Esophagus squamous epithelium (tissue), 5 donors: ENCODE measurements at regions not wholly inside any gene's neighbourhood (a gene's known extent, or its start where the extent isn't known, plus 50 kb on each side); places are given as distances from the start of the nearest gene placed in this dataset.

Experiments used
- DNase-seq: peaks from one replicate; lab custom pipeline; 2025; lab: John Stamatoyannopoulos, UW
- H3K27ac ChIP-seq, 4 donors: fragments of 200-600 bp; sonication (generic); one replicate each; pipeline ENCODE4 v1.5.1; 2016 to 2019; ENCODE audit warnings: mild to moderate bottlenecking in 1 of 4
- H3K27me3 ChIP-seq, 4 donors: fragments of 200-600 bp; sonication (generic); 1 replicate in 3 of 4; 2 replicates in 1 of 4; pipeline versions ENCODE4 v1.5.1 to v1.6.0; 2017 to 2021; ENCODE audit warnings: antibody characterized with exemption in 1 of 4
- H3K36me3 ChIP-seq, 3 donors: fragments of 200-600 bp; sonication (generic); one replicate each; pipeline ENCODE4 v1.5.1; 2016 to 2019
- H3K4me1 ChIP-seq, 3 donors: fragments of 200-600 bp; sonication (generic); one replicate each; pipeline ENCODE4 v1.5.1; 2017 to 2019
- H3K4me3 ChIP-seq, 4 donors: fragments of 200-600 bp; sonication (generic); 1 replicate in 3 of 4; 2 replicates in 1 of 4; pipeline ENCODE4 v1.5.1; 2016 to 2019; ENCODE audit warnings: mild to moderate bottlenecking in 2 of 4, moderate library complexity in 1 of 4
- H3K9me3 ChIP-seq, 3 donors: fragments of 200-600 bp; sonication (generic); one replicate each; pipeline ENCODE4 v1.5.1; 2016 to 2019
- CTCF ChIP-seq, 6 experiments: fragments of 450-650 bp in 4 of 6; fragments of 200-600 bp in 2 of 6; sonication (generic) in 2 of 6; IDR thresholded peaks; one replicate each; pipeline ENCODE4 v1.5.1; 2016 to 2019; ENCODE audit warnings: antibody characterized with exemption in 6 of 6, mild to moderate bottlenecking in 4 of 6, moderate library complexity in 4 of 6
- POLR2A ChIP-seq, 4 donors: fragments of 450-650 bp; IDR thresholded peaks; one replicate each; pipeline ENCODE4 v1.6.1; 2017; ENCODE audit warnings: antibody characterized with exemption in 4 of 4, mild to moderate bottlenecking in 4 of 4, moderate library complexity in 3 of 4
- WGBS, 2 donors: methylation state at CpG; one replicate each; pipeline ENCODE4 v1.1.5; 2018; 5-methylcytosine and 5-hydroxymethylcytosine counted together
- intact Hi-C: fragments of 100-400 bp; cut with DNase I; formaldehyde crosslinking; loops from one replicate; pipeline ENCODE4 v1.15.0; 2022
- donor health status: DM: yes; HTN: yes; CAD: no.

- no peak for TF ChIP-seq POLR2A (IDR thresholded peaks at IDR 0.05)
- TF ChIP-seq CTCF (IDR thresholded peaks at IDR 0.05) = no peak
- intact Hi-C loops = no loop called here
- Histone ChIP-seq H3K4me1 (no peaks in the 10 kb centered on the region), H3K4me3 (no peak overlapping the region), H3K9me3 (no peaks in the 10 kb centered on the region), H3K27ac (no peak overlapping the region), H3K36me3 (no peaks in the 10 kb centered on the region), H3K27me3 (no peaks in the 10 kb centered on the region)
- DNase-seq = no peak
- WGBS, 2 donors = 72 to 84% methylated on average over 6 of the region's 6 CpGs
These were observed 269.1 kb downstream of the TMX3 start for GRCh38 chr18:68445668-68446426.

GRCh38 chr18:68445136-68445535 lies 269.8 kb downstream of the TMX3 start:
- H3K4me1 ChIP-seq = no peaks in the 10 kb centered on the region
- 78 to 84% methylated on average over 4 of the region's 4 CpGs for whole genome bisulfite sequencing, 2 donors
- H3K27ac ChIP-seq = no peak overlapping the region
- no peak for DNase-seq
- TF ChIP-seq POLR2A (IDR thresholded peaks at IDR 0.05) = no peak
- TF ChIP-seq CTCF (IDR thresholded peaks at IDR 0.05) = no peak
- H3K9me3 ChIP-seq = no peaks in the 10 kb centered on the region
- H3K4me3 ChIP-seq = no peak overlapping the region
- intact Hi-C loops = no loop called here
- no peaks in the 10 kb centered on the region for H3K27me3 ChIP-seq
- no peaks in the 10 kb centered on the region for H3K36me3 ChIP-seq

- no peak for TF ChIP-seq POLR2A (IDR thresholded peaks at IDR 0.05)
- no peak for TF ChIP-seq CTCF (IDR thresholded peaks at IDR 0.05)
- 77 to 83% methylated on average over 3 of the region's 3 CpGs for WGBS, 2 donors
- H3K27ac ChIP-seq = no peak overlapping the region
- no peak for DNase-seq
- no peak overlapping the region for H3K4me3 ChIP-seq
- H3K4me1 ChIP-seq = no peaks in the 10 kb centered on the region
- intact Hi-C loops = no loop called here
- H3K36me3 ChIP-seq = no peaks in the 10 kb centered on the region
- no peaks in the 10 kb centered on the region for H3K27me3 ChIP-seq
- no peaks in the 10 kb centered on the region for H3K9me3 ChIP-seq
These were observed 273.7 kb downstream of the TMX3 start for GRCh38 chr18:68441241-68441640.

GRCh38 chr18:68440433-68440832 lies 274.5 kb downstream of the TMX3 start:
- Histone ChIP-seq H3K4me3 (no peak overlapping the region), H3K27ac (no peak overlapping the region), H3K27me3 (no peaks in the 10 kb centered on the region), H3K4me1 (no peaks in the 10 kb centered on the region), H3K36me3 (no peaks in the 10 kb centered on the region), H3K9me3 (no peaks in the 10 kb centered on the region)
- intact Hi-C loops = no loop called here
- TF ChIP-seq POLR2A (IDR thresholded peaks at IDR 0.05) (no peak), CTCF (IDR thresholded peaks at IDR 0.05) (no peak)
- no peak for DNase-seq
- 66 to 83% methylated on average over 6 of the region's 6 CpGs for WGBS, 2 donors

- intact Hi-C loops = no loop called here
- H3K27ac ChIP-seq = no peak overlapping the region
- H3K4me1 ChIP-seq = no peaks in the 10 kb centered on the region
- WGBS, 2 donors = 58 to 67% methylated on average over 4 of the region's 4 CpGs
- TF ChIP-seq CTCF (IDR thresholded peaks at IDR 0.05) = no peak
- no peak for TF ChIP-seq POLR2A (IDR thresholded peaks at IDR 0.05)
- no peaks in the 10 kb centered on the region for H3K27me3 ChIP-seq
- H3K9me3 ChIP-seq = no peaks in the 10 kb centered on the region
- H3K4me3 ChIP-seq = no peak overlapping the region
- no peak for DNase-seq
- no peaks in the 10 kb centered on the region for H3K36me3 ChIP-seq
These were observed 275.3 kb downstream of the TMX3 start for GRCh38 chr18:68439642-68440041.
